MM.1S (cell line): ENCODE measurements at regions not wholly inside any gene's neighbourhood (a gene's known extent, or its start where the extent isn't known, plus 50 kb on each side); places are given as distances from the start of the nearest gene placed in this dataset.

Source experiments
- CTCF ChIP-seq: fragments of 300-600 bp; sonication (generic); IDR thresholded peaks from 2 replicates; pipeline ENCODE4 v1.5.1; 2016; ENCODE audit warnings: antibody characterized with exemption, low read length, mixed read lengths
- EZH2 ChIP-seq: fragments of 300-600 bp; sonication (generic); optimal IDR thresholded peaks from 2 replicates; pipeline ENCODE3; 2017; ENCODE audit warnings: low read depth, mild to moderate bottlenecking, antibody characterized with exemption, low read length, mixed read lengths
- EZH2phosphoT487 ChIP-seq: fragments of 300-600 bp; sonication (generic); IDR thresholded peaks from 2 replicates; pipeline ENCODE4 v1.6.1; 2018; ENCODE audit warnings: antibody characterized with exemption, low read length

GRCh38 chr11:116499396-116500003 is 273.3 kb downstream of the BUD13 start:
- peak; percentile 68 for TF ChIP-seq CTCF
- no peak for TF ChIP-seq EZH2
- no peak for TF ChIP-seq EZH2phosphoT487
